GM18909 (cell line): ENCODE measurements at regions not wholly inside any gene's neighbourhood (a gene's known extent, or its start where the extent isn't known, plus 50 kb on each side); places are given as distances from the start of the nearest gene placed in this dataset.

ENCODE experiments used
- ATAC-seq: cut with Tn5 transposase; IDR thresholded peaks from one replicate; pipeline ENCODE4 v1.9.1; 2021; ENCODE audit warnings: mild to moderate bottlenecking; ENCODE audit not compliant: unreplicated experiment, poor library complexity

DNA sequence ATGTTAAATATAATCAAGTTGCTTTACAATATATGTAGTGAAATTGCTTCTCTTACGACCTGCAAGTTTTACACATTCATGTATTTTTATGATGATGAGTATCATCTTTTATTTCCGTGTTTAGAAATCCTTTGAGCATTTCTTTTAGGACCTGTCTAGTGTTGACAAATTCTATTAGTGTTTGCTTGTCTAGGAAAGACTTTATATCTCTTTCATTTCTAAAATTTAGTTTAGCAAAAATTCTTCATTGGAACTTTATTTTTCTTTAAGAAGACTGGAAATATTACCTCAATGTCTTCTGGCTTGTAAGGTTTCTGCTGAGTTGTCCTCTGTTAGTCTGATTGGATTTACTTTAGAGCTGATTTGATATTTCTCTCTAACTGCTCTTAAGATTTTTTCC is 920.9 kb upstream of the CTNND2 start:
- no peak for ATAC-seq

GRCh38 chr5:12805165-12805698 is 901.0 kb upstream of the CTNND2 start:
- ATAC-seq: no peak

- ATAC-seq: no peak
These were observed 894.9 kb upstream of the CTNND2 start for GRCh38 chr5:12799165-12799564.

DNA sequence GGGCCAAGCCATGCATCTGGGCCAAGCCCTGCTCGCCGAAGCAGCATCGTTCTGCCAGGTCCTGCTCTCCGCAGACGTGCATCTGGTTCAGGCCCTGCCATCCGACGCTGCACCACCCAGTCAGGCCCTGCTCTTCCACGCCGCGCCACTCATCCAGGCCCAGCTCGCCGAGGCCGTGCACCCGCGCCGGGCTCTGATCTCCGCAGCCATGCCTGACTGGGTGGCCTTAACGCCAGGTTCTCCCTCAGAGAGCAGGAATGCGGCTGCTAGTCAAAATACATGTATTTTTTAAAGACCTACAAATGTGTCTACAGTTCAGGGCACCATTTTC is 891.1 kb upstream of the CTNND2 start:
- no peak for ATAC-seq

- ATAC-seq: no peak
These were observed 890.5 kb upstream of the CTNND2 start for GRCh38 chr5:12794476-12795332.

DNA sequence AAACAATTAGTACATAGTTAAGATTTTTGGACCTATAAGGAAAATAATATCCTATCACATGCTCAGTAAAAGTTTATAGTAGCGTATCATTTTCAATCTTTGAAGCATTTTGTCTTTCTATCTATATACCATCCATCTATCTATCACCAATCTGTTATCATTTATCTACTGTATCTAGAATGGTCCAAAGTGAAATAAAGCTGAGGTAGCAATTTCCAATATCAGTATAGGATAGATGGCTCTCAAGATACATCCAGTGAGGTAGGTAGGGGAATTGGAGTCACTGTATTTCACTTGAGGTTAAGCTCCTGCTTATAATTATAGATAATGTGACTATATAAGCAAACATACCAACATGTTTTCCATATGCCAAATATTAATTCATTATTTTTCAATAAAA is 889.1 kb upstream of the CTNND2 start:
- no peak for ATAC-seq

GRCh38 chr5:12780536-12780935 is 876.3 kb upstream of the CTNND2 start:
- no peak for ATAC-seq

- no peak for ATAC-seq
These were observed 873.1 kb upstream of the CTNND2 start for GRCh38 chr5:12777342-12777741.

DNA sequence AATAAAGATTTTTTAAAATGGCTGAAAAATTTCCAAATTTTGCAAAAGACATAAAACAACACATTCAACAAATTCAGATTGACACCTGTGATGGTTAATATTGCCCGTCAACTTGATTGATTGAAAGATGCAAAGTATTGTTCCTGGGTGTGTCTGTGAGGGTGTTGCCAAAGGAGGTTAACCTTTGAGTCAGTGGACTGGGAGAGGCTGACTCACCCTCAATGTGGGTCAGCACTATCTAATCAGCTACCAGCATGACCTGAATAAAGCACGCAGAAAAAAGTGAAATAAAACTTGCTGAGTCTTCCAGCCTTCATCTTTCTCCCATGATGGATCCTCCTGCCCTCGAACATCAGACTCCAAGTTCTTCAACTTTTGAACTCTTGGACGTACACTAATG is 868.0 kb upstream of the CTNND2 start:
- ATAC-seq: no peak

DNA sequence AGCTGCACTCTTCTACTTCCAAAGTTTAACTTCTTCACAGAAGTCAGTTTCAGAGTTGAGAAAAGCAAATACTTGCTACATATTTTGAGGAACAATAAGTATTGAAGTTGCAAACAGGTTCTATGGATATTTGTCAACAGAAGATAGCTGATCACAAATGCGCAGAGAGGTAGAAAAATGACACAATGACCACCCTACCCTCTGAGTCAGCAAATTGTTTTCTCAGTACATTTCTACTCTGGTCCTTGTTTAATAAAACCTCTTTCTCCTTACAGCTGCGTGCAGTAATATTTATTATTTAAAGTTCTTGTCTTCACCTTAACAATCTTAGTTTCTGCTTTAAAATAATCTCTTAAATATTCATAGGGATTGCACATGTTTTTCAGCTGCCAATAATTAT is 855.1 kb upstream of the CTNND2 start:
- no peak for ATAC-seq

DNA sequence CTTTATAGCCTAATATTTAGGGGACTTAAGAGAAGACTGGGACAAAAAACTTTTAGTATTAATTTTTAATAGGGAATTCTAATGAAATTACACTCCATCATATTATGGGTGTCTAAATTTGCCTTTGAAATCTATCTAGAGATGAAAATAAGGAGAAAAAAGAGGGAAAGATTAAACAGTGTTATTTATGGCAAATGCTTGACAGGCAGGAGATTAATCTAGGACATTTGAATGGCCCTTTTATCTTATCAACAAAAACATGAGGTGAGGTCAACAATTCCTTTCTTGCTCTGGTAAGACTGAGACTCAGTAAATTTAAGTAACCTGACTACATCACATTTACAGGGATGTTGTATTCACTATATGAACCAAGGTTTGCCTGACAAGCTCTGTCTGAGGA is 852.8 kb upstream of the CTNND2 start:
- ATAC-seq: no peak

- ATAC-seq: no peak
These were observed 841.3 kb upstream of the CTNND2 start for GRCh38 chr5:12745537-12745936.

GRCh38 chr5:12743582-12743981 is 839.3 kb upstream of the CTNND2 start:
- no peak for ATAC-seq

- no peak for ATAC-seq
These were observed 826.1 kb upstream of the CTNND2 start for GRCh38 chr5:12730354-12730753.

- no peak for ATAC-seq
These were observed 812.4 kb upstream of the CTNND2 start for GRCh38 chr5:12716664-12717063.

- no peak for ATAC-seq
These were observed 803.3 kb upstream of the CTNND2 start for GRCh38 chr5:12707560-12707959.

DNA sequence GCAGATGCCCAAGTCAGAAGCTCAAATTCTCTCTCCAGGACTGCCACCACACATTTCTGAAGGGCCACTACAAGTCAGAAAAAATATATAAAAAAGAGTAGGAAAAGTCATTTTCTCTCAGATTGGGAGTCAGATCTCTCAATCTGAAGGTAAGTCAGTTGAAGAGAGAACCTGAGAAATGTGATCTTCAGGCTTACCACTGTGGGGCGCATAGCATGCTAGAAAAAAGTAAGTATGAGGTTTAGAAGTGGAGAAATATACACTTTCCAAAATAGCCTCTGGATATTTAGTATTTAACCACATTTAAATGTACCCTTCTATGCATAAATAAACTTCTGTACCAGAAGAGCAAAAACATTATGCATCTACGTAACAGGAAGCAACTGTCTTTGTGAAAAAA is 800.7 kb upstream of the CTNND2 start:
- ATAC-seq: no peak

GRCh38 chr5:12703254-12703653 is 799.0 kb upstream of the CTNND2 start:
- no peak for ATAC-seq

DNA sequence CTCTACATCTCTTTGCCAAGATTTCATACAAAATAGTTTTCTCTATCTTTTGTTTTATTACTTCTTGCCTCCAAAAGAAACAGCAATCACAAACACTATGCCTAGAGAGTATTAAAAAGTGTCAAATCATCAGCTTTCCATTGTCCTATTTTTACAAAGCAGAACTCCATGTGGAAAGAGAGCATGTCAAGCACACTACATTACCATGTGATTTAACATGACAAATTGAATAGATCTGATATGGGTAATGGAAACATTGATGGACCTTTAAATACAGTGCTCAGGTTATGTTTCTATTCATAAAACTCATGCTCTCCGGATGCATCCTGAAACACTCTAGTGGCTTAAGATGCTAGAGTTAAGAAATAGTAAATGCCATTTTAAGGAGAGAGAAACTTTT is 791.4 kb upstream of the CTNND2 start:
- no peak for ATAC-seq

GRCh38 chr5:12691330-12691729 is 787.1 kb upstream of the CTNND2 start:
- ATAC-seq: no peak

DNA sequence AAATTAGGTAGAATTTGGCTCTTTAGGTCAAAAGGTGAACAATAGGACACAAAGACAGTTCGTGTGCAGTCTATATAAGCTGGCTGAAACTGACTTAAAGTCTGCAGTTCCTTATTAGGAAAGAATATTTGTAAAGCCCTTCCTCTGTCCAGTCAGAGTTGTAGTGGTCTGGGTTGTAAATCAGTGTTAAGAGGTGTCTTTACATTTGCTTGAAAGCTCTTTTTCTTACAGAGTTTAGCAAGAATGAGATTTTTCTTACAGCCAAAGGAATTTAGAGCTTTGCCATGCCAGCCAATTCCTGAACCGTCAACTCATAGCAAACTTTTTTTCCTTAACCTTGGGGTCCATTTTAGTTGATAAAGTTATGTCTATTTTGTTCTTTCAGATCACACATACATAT is 786.1 kb upstream of the CTNND2 start:
- ATAC-seq: no peak

- no peak for ATAC-seq
These were observed 779.0 kb upstream of the CTNND2 start for GRCh38 chr5:12683249-12683648.
